PC-3 (cell line): ENCODE measurements at regions not wholly inside any gene's neighbourhood (a gene's known extent, or its start where the extent isn't known, plus 50 kb on each side); places are given as distances from the start of the nearest gene placed in this dataset.

Experiments
- EZH2phosphoT487 ChIP-seq: fragments of 300-600 bp; sonication (generic); IDR thresholded peaks from 2 replicates; pipeline ENCODE4 v1.6.1; 2018; ENCODE audit warnings: mild to moderate bottlenecking, antibody characterized with exemption, low read length, borderline replicate concordance
- TF ChIP-seq, protein P1 (sequence below): fragments of 300-600 bp; sonication (generic); conservative IDR thresholded peaks from 2 replicates; pipeline ENCODE4 v1.5.1; 2017; ENCODE audit warnings: antibody characterized with exemption, low read depth, mild to moderate bottlenecking, low read length

DNA sequence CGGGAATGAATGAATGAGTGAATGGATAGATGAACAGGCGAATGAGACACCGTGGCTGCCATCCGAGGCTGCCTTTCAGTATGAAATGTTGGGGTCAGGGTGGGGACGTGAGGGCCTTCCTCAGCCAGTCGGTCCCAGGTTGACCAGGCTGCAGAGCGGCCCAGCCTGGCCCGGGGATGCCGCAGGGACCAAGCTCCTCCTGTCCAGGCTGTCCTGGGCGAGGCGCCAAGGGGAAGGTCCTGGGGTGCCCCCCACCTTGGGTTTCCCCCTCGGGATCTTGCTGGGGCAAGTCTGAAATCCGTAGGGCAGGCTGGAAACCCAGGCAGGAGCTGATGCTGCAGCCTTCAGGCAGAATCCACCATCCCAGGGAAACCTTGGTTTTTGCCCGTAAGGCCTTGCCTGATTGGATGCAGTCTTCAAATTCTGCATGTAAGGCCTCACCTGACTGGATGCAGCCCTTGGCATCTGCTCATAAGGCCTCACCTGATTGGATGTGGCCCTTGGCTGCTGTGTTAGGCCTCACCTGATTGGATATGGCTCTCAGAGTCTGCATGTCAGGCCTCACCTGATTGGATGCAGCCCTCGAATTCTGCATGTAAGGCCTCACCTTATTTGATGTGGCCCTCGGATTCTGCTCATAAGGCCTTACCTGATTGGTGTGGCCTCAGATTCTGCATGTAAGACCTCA is 61.7 kb upstream of the ZNF469 start:
- TF ChIP-seq EZH2phosphoT487: no peak
- TF ChIP-seq, protein P1, sequence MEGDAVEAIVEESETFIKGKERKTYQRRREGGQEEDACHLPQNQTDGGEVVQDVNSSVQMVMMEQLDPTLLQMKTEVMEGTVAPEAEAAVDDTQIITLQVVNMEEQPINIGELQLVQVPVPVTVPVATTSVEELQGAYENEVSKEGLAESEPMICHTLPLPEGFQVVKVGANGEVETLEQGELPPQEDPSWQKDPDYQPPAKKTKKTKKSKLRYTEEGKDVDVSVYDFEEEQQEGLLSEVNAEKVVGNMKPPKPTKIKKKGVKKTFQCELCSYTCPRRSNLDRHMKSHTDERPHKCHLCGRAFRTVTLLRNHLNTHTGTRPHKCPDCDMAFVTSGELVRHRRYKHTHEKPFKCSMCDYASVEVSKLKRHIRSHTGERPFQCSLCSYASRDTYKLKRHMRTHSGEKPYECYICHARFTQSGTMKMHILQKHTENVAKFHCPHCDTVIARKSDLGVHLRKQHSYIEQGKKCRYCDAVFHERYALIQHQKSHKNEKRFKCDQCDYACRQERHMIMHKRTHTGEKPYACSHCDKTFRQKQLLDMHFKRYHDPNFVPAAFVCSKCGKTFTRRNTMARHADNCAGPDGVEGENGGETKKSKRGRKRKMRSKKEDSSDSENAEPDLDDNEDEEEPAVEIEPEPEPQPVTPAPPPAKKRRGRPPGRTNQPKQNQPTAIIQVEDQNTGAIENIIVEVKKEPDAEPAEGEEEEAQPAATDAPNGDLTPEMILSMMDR: no peak
